ENCODE measurements at regions not wholly inside any gene's neighbourhood (a gene's known extent, or its start where the extent isn't known, plus 50 kb on each side); places are given as distances from the start of the nearest gene placed in this dataset.

- intact Hi-C loops (cut with micrococcal nuclease; ENCODE audit: unreplicated experiment) (loop anchor here (5.0 kb wide), 1 partner anchor 273 kb away; no protein-coding TSS in a partner anchor), in situ Hi-C loops (cut with HindIII; ENCODE audit: extremely low pct_ligation_motif_present, low pct_unique_long_range_greater_than_20kb) (loop anchor here (5.0 to 25.0 kb wide), 4 partner anchors 120 to 943 kb away; partner anchors contain the start of genes CEP68 and SPRED2)
- H4K20me1 ChIP-seq (ENCODE audit: insufficient read depth, low read length), result no peaks in the 10 kb centered on the region
- no peaks in the 10 kb centered on the region for H3K36me3 ChIP-seq (replicated peaks in 1 of 2; ENCODE audit: control insufficient read depth in 1 of 2, insufficient read depth in 2 of 2, low read length in 2 of 2)
- no peak overlapping the region for H3K4me2 ChIP-seq (ENCODE audit: low read depth, low read length)
- no peak overlapping the region for H3K27ac ChIP-seq (ENCODE audit: extremely low read length, insufficient read depth, low read length)
- ATAC-seq, result no peak
- H3K9ac ChIP-seq (ENCODE audit: insufficient read depth, low read depth, low read length), result no peak overlapping the region
- H3K27me3 ChIP-seq (ENCODE audit: control insufficient read depth in 1 of 2, insufficient read depth in 2 of 2, low read length in 2 of 2), result 0 out of 5 replicates have a peak, but pooled peaks cover 0 to 9% of the 10 kb centered on the region in 2 experiments
- CTCF ChIA-PET (ENCODE audit: low intra/inter-chr PET ratio, low total read pairs), result interaction anchor here (2.9 kb wide), 1 partner anchor 289 kb away, joined by 56 read pairs; no protein-coding TSS in a partner anchor
- no peak for FAIRE-seq
- 30% methylated on average over 9 of the region's 9 CpGs for WGBS (ENCODE audit: low lambda C conversion rate)
- H2AFZ ChIP-seq (ENCODE audit: low read length), result no peak overlapping the region
- DNase-seq (ENCODE audit: low spot score), result no peak
- peaks cover 11% of the 10 kb centered on the region; the same call in 1 of the 2 replicates for H3K4me1 ChIP-seq (ENCODE audit: insufficient read depth, low read length)
- no peaks in the 10 kb centered on the region for H3K9me3 ChIP-seq (ENCODE audit: low read length)
- no peak overlapping the region for H3K4me3 ChIP-seq (replicated peaks in 1 of 3; ENCODE audit: insufficient read depth in 1 of 3, low read depth in 2 of 3, low read length in 3 of 3)
- no peaks in the 10 kb centered on the region for H3K79me2 ChIP-seq (ENCODE audit: insufficient read depth, low read length)
- TF ChIP-seq STAT6 (CRISPR knock-in tag; IDR thresholded peaks at IDR 0.05; ENCODE audit: borderline replicate concordance) (no peak), FOSL2 (CRISPR knock-in tag; IDR thresholded peaks at IDR 0.05) (peak; percentile 42; the same call in 1 of the 2 replicates)
- no TSS peak for BruUV-seq (replicated peaks)
- POLR2A ChIA-PET, result no interaction called here
These were observed 122.6 kb upstream of the SPRED2 start for GRCh38 chr2:65554765-65555591.
